Fibroblast of villous mesenchyme (primary cell): ENCODE measurements at regions not wholly inside any gene's neighbourhood (a gene's known extent, or its start where the extent isn't known, plus 50 kb on each side); places are given as distances from the start of the nearest gene placed in this dataset.
A peak's percentile ranks its signal among the peaks of the same experiment; 100 is the strongest.

Source experiments
- DNase-seq: peaks from one replicate; pipeline ENCODE4 v3.0.0-alpha.2; 2010; ENCODE audit warnings: low read depth
- H3K4me3 ChIP-seq: 2 replicates; pipeline ENCODE4 v1.5.1; 2011; ENCODE audit warnings: low read depth, mild to moderate bottlenecking, low read length
- CTCF ChIP-seq: IDR thresholded peaks from 2 replicates; pipeline ENCODE4 v1.5.1; 2012; ENCODE audit warnings: low read depth, mild to moderate bottlenecking, low read length; ENCODE audit not compliant: insufficient read depth

DNA sequence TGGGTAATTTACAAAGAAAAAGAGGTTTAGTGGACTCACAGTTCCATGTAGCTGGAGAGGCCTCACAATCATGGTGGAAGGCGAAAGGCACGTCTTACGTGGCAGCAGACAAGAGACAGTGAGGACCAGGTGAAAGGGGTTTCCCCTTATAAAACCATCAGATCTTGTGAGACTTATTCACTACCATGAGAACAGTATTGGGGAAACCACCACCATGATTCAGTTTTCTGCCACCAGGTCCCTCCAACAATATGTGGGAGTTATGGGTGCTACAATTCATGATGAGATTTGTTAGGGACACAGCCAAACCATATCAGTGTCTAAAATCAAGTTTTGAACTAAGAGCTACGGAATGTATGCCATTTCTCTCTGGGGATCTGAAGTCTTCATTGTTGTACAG, 354.8 kb upstream of the C2CD4B start:
- H3K4me3 ChIP-seq = no peak overlapping the region
- TF ChIP-seq CTCF = no peak
- DNase-seq = no peak

DNA sequence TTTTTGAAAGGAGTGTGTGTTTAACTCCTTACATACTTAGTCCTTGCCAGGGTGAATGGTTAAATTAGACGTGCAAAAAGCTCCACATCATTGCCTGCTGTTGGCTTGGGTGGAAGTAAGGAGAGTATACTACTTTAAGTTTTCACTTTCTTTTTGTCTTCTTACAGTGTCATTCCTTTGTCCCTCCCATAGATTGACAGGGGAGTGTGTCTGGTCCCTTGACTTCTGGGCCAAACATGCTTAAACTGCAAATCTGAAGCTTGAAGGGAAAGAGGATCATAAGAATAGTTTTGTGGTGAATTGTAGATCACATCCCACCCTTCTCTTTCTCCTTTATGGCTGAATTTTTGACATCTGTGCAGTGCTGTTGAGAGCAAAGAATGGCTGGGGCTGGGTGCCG, 355.8 kb upstream of the C2CD4B start:
- DNase-seq = no peak
- H3K4me3 ChIP-seq = no peak overlapping the region
- no peak for TF ChIP-seq CTCF

DNA sequence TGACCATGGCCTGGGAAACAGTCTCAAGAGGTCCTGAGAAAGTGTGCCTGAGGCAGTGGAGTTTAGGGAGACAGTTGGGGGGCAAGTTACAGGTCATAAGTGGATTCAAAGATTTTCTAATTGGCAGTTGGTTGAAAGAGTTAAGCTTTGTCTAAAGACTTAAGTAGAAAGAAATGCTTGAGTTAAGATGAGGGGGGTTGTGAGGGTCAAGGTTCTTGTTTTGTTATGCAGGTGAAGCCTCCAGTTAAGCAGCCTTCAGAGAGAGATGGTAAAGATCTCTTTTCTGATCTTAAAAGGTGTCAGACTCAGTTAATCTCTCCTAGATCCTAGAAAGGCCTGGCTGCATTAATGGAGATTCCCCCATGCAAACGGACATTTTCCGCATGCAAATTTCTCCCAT, 356.3 kb upstream of the C2CD4B start:
- no peak overlapping the region for H3K4me3 ChIP-seq
- DNase-seq = no peak
- no peak for TF ChIP-seq CTCF

- no peak for TF ChIP-seq CTCF
- peak; percentile 35 for DNase-seq
- H3K4me3 ChIP-seq = no peak overlapping the region
These were observed 359.8 kb upstream of the C2CD4B start for GRCh38 chr15:62524848-62525247.

DNA sequence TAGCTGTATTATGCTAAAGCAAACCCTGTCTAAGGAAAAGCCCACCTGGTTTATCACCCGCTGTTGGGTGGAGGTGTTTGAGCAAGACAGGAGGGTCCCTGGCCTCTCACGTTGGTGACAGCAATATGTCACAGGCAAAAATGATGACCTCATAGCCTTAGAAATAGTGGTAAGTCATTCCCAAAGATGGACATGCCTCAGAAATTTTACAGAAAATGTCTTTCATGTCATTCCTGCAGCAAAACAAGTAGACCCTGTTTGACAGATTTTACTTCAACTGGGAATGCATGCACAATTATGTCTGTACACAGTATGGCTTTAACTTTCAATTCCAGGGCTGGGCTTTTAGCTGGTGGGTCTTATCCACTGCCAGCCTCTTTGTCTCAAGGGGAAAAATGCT, 362.3 kb upstream of the C2CD4B start:
- TF ChIP-seq CTCF = no peak
- DNase-seq = no peak
- H3K4me3 ChIP-seq = no peak overlapping the region

DNA sequence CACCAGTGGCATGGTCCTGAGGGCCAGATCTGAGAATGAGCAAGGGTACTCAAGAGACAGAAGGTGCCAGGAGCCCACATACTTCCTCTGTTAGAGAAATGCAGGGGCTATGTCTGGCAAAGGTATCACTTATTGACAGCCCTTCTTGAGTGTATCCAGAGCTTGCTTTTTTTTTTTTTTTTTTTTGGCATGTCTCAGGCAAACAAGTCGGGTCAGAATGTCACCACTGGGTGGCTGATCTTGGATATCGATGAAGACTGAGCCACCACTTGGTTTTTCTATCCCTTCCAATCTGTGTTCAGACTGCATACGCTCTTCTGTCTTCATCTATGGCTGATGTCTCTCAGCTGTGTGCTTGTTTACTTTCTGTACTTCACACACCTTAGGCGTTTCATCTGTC, 363.4 kb upstream of the C2CD4B start:
- H3K4me3 ChIP-seq = no peak overlapping the region
- DNase-seq = no peak
- no peak for TF ChIP-seq CTCF

DNA sequence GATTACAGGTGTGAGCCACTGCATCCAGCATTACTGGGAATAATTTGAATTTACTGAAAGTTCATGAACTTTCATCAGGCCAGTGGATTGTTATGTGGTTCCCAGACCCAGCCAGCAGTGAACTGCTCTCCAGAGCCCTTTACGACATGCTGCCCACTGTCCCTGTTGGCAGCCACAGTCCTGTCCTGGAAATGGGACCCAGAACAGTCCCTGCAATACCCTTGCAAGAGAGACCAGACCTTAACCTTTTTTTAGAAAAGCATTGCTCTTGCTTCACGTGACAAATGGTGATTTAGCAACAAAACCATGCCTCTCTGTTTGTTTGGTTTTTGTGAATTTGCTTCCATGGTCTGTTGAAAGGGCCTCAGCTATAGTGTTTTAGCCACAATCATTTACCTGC, 367.3 kb upstream of the C2CD4B start:
- no peak overlapping the region for H3K4me3 ChIP-seq
- DNase-seq = no peak
- no peak for TF ChIP-seq CTCF
